Left lung (tissue), 4 donors: ENCODE measurements at regions not wholly inside any gene's neighbourhood (a gene's known extent, or its start where the extent isn't known, plus 50 kb on each side); places are given as distances from the start of the nearest gene placed in this dataset.

Source experiments
- ATAC-seq: fragments of 200-7000 bp; cut with Tn5 transposase; one replicate; pipeline ENCODE4 v1.9.1; 2020; ENCODE audit warnings: moderate library complexity
- DNase-seq, 4 donors: peaks; one replicate each; pipeline ENCODE4 v3.0.0-alpha.2; 2013 to 2020
- H3K27ac ChIP-seq, 2 donors: fragments of 200-600 bp; sonication (generic) in 1 of 2; one replicate each; pipeline versions ENCODE4 v1.5.0 to v1.8.0; 2020 to 2021
- H3K27me3 ChIP-seq, 2 donors: fragments of 200-600 bp; sonication (generic) in 1 of 2; one replicate each; pipeline versions ENCODE4 v1.5.0 to v1.8.0; 2020 to 2021
- H3K36me3 ChIP-seq, 2 donors: fragments of 200-600 bp; sonication (generic) in 1 of 2; one replicate each; pipeline versions ENCODE4 v1.5.0 to v1.8.0; 2020 to 2021
- H3K4me1 ChIP-seq, 2 donors: fragments of 200-600 bp; one replicate each; pipeline ENCODE4 v1.8.0; 2021
- H3K4me3 ChIP-seq, 2 donors: fragments of 200-600 bp; sonication (generic) in 1 of 2; one replicate each; pipeline versions ENCODE4 v1.5.0 to v1.8.0; 2020 to 2021; ENCODE audit warnings: mild to moderate bottlenecking in 1 of 2
- H3K9me3 ChIP-seq, 2 donors: fragments of 200-600 bp; sonication (generic) in 1 of 2; one replicate each; pipeline versions ENCODE4 v1.5.0 to v1.8.0; 2020 to 2021
- CTCF ChIP-seq, 2 donors: fragments of 200-600 bp; sonication (generic) in 1 of 2; IDR thresholded peaks; one replicate each; pipeline versions ENCODE4 v1.5.0 to v1.8.0; 2021; ENCODE audit warnings: antibody characterized with exemption in 2 of 2
- intact Hi-C, 2 donors: fragments of 100-400 bp; cut with DNase I; formaldehyde crosslinking; loops; one replicate each; pipeline versions ENCODE4 v1.11.2 to v1.14.2; 2022
- donor health status: DM: no; HTN: yes; CAD: no.
- donor health status: DM: no; HTN: no; CAD: no.

DNA sequence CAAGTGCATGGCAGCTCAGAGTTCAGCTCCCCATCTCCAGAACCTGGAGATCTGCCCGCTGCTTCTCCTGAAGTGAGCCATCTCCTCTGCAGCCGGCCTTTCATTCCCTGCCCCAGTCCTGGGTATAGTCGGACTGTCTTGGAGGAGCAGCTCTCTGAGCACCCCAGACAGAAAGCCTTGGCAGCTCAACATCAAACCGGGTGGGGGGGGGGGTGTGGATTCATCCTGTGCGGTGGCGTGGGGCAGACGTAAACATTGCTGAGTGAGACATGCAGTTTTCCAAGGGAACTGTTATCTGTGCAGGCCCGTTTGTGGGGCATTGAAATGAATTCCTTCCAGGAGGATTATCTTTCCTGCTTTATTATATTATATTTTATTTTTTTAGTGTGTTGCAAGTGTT is 125.9 kb upstream of the MYCN start:
- peaks cover 0 to 22% of the 10 kb centered on the region in 2 donors for H3K27me3 ChIP-seq
- DNase-seq, result no peak
- intact Hi-C loops, result no loop called here
- no peak for ATAC-seq
- no peak overlapping the region for H3K4me3 ChIP-seq
- H3K4me1 ChIP-seq, result no peaks in the 10 kb centered on the region
- H3K27ac ChIP-seq, result no peak overlapping the region
- no peaks in the 10 kb centered on the region for H3K36me3 ChIP-seq
- H3K9me3 ChIP-seq, result no peaks in the 10 kb centered on the region
- TF ChIP-seq CTCF (IDR thresholded peaks at IDR 0.05), result no peak

- Histone ChIP-seq H3K27me3 (peaks cover 0 to 22% of the 10 kb centered on the region in 2 donors), H3K36me3 (no peaks in the 10 kb centered on the region), H3K4me3 (no peak overlapping the region), H3K27ac (no peak overlapping the region), H3K4me1 (no peaks in the 10 kb centered on the region), H3K9me3 (no peaks in the 10 kb centered on the region)
- intact Hi-C loops, result no loop called here
- TF ChIP-seq CTCF (IDR thresholded peaks at IDR 0.05), result no peak
- DNase-seq, result no peak
- ATAC-seq, result no peak
Measured at GRCh38 chr2:15814946-15815345, 125.4 kb upstream of the MYCN start.

- Histone ChIP-seq H3K4me1 (no peaks in the 10 kb centered on the region), H3K27ac (no peak overlapping the region), H3K36me3 (no peaks in the 10 kb centered on the region), H3K9me3 (no peaks in the 10 kb centered on the region), H3K27me3 (peaks cover 0 to 22% of the 10 kb centered on the region in 2 donors), H3K4me3 (no peak overlapping the region)
- no peak for TF ChIP-seq CTCF (IDR thresholded peaks at IDR 0.05)
- no peak for ATAC-seq
- no peak for DNase-seq
- intact Hi-C loops, result no loop called here
Measured at GRCh38 chr2:15816226-15816625, 124.1 kb upstream of the MYCN start.

GRCh38 chr2:15816674-15817406 is 123.5 kb upstream of the MYCN start:
- TF ChIP-seq CTCF (IDR thresholded peaks at IDR 0.05), result no peak
- intact Hi-C loops, result no loop called here
- Histone ChIP-seq H3K27me3 (peaks cover 0 to 22% of the 10 kb centered on the region in 2 donors), H3K4me1 (no peaks in the 10 kb centered on the region), H3K36me3 (no peaks in the 10 kb centered on the region), H3K27ac (no peak overlapping the region), H3K9me3 (no peaks in the 10 kb centered on the region), H3K4me3 (no peak overlapping the region)
- ATAC-seq (no peak), DNase-seq (no peak)

DNA sequence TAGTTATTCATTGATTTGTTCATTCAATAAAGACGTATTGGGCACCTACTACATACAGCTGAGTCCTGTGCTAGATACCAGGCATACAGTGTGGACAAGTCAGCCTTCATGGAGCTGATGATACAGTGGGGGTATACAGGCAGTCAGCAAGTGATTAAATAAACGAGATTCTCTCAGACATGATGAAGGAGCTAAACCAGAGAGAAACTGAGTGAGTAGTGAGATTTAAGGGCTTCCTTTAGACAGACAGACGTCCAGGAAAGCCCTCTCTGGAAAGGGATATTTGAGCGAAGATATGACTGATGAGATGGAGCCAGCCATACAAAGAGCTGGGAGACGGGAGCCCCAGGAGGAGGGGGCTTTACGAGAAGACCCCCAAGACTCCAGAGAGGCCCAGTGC is 122.6 kb upstream of the MYCN start:
- intact Hi-C loops, result no loop called here
- Histone ChIP-seq H3K4me3 (no peak overlapping the region), H3K27me3 (peaks cover 0 to 22% of the 10 kb centered on the region in 2 donors), H3K4me1 (no peaks in the 10 kb centered on the region), H3K27ac (no peak overlapping the region), H3K9me3 (no peaks in the 10 kb centered on the region), H3K36me3 (no peaks in the 10 kb centered on the region)
- DNase-seq (no peak), ATAC-seq (no peak)
- no peak for TF ChIP-seq CTCF (IDR thresholded peaks at IDR 0.05)
